ENCODE measurements at regions not wholly inside any gene's neighbourhood (a gene's known extent, or its start where the extent isn't known, plus 50 kb on each side); places are given as distances from the start of the nearest gene placed in this dataset.

DNA sequence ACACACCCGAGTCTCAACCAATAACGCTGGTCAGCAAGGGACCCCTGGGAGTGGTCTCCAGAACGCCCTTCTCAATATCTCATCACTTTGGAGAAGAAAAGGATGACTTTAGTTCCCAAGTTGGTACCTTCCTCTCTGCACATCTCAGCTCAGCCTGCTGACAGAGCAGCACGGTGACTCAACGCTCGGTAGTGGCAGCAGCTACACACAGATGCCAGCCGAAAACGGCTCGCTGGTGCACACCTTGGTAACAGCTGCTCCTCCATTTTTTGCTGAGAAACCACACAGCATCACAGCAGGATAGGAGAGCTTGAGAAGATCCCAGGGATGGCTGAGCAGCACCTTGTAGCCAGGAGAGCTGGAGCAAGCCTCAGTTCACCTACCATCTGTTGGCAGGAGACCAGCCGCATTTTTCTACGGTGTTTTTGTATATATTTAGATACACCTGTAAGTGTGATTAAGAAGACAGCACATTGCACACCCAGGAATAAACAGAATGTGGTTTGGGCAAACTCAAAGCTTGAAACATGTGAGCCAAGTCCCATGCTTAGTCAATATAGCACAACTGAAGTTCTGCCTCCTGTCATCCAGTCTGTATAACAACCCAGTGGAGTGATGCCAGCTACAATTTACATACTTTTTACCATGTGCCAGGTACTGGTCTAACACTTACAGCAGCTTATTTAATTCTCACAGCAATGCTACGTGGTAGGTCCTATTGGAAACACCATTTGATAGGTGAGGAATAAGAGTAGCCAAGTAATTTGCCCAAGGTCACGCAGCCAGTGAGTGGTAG is 83.8 kb upstream of the ERCC4 start:
- H2AFZ ChIP-seq (ENCODE audit: low read depth), result peak overlapping the region; percentile 24
- no peaks in the 10 kb centered on the region for H4K20me1 ChIP-seq (ENCODE audit: insufficient read depth)
- no peak overlapping the region for H3K4me3 ChIP-seq (IDR thresholded peaks at IDR 0.05; ENCODE audit: insufficient read depth, low read depth, low read length)
- H3K9ac ChIP-seq, result peak overlapping the region; percentile 7; the same call in 1 of the 2 replicates
- H3K27ac ChIP-seq, result peak overlapping the region; percentile 63
- H3K79me2 ChIP-seq (ENCODE audit: insufficient read depth, low read depth), result no peaks in the 10 kb centered on the region
- H3K36me3 ChIP-seq (ENCODE audit: insufficient read depth), result no peaks in the 10 kb centered on the region
- TF ChIP-seq, protein P1, sequence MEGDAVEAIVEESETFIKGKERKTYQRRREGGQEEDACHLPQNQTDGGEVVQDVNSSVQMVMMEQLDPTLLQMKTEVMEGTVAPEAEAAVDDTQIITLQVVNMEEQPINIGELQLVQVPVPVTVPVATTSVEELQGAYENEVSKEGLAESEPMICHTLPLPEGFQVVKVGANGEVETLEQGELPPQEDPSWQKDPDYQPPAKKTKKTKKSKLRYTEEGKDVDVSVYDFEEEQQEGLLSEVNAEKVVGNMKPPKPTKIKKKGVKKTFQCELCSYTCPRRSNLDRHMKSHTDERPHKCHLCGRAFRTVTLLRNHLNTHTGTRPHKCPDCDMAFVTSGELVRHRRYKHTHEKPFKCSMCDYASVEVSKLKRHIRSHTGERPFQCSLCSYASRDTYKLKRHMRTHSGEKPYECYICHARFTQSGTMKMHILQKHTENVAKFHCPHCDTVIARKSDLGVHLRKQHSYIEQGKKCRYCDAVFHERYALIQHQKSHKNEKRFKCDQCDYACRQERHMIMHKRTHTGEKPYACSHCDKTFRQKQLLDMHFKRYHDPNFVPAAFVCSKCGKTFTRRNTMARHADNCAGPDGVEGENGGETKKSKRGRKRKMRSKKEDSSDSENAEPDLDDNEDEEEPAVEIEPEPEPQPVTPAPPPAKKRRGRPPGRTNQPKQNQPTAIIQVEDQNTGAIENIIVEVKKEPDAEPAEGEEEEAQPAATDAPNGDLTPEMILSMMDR (conservative IDR thresholded peaks at IDR 0.05; ENCODE audit: low read depth, low read length), result no peak
- H3K27me3 ChIP-seq (ENCODE audit: insufficient read depth, low read depth), result no peaks in the 10 kb centered on the region
- H3K4me2 ChIP-seq, result peak overlapping the region; percentile 73
- peaks cover 64% of the 10 kb centered on the region for H3K4me1 ChIP-seq (ENCODE audit: low read depth, poor library complexity, severe bottlenecking)

DNA sequence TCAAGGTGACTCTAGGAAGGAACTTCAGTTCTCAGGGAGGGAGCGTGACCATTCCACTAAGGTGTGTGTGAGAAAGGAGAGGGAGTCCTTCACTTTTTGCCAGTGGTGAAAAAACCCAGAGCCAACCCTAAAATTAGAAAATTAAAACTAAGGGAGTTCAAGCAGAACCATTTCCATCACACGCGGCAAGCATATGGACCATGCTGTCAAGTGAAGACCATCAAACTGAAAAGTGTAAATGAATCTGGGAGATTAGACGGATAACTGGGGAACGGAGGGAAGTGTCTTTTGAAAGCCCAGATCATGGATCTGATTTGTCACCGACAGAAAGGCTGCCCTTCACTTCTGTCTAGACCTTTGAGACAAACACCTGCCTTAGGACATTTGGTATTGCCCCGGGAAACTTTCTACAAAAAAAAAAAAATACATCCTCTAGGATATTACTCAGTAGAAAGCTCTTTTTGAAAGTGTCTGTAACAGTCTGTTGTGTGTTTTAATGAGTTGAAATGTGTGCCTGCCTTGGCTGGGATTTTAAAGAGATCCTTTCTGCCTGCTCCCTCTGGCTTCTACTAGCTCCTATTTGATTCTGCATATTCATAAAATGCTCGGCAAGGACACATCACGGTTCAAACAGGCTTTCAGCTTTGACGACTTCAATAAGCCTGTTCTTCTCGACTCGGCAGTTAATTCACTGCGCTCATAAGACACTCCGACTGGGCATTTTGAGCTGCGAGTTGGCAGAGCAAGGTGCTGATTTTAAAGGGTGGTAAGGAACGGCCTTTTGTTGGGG is 81.4 kb upstream of the ERCC4 start:
- H3K27ac ChIP-seq, result no peak overlapping the region
- no peaks in the 10 kb centered on the region for H3K27me3 ChIP-seq (ENCODE audit: insufficient read depth, low read depth)
- H3K4me2 ChIP-seq, result no peak overlapping the region
- peaks cover 40% of the 10 kb centered on the region for H3K4me1 ChIP-seq (ENCODE audit: low read depth, poor library complexity, severe bottlenecking)
- no peak overlapping the region for H3K9ac ChIP-seq
- H3K79me2 ChIP-seq (ENCODE audit: insufficient read depth, low read depth), result no peaks in the 10 kb centered on the region
- no peak overlapping the region for H2AFZ ChIP-seq (ENCODE audit: low read depth)
- TF ChIP-seq, protein P1 (conservative IDR thresholded peaks at IDR 0.05; ENCODE audit: low read depth, low read length), result no peak
- no peaks in the 10 kb centered on the region for H4K20me1 ChIP-seq (ENCODE audit: insufficient read depth)
- no peaks in the 10 kb centered on the region for H3K36me3 ChIP-seq (ENCODE audit: insufficient read depth)
- H3K4me3 ChIP-seq (IDR thresholded peaks at IDR 0.05; ENCODE audit: insufficient read depth, low read depth, low read length), result no peak overlapping the region

DNA sequence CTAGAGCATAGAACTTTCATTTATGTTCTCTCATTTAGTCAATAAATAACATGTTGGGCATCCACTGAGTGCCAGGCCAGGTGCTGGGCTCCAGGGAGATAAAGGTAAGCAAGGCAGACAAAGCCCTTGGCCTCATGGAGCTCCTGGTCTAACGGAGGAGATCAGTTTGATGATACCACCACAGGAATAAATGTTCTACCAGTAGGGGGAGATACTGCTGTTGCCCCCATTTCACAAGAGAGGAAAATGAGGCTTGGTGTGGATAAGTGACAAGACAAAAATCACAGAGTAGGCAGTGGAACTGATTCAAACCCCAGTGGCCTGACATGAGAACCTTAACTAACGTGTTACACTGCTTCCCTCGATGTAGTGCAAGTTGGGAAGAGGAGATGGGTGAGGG is 80.4 kb upstream of the ERCC4 start:
- H4K20me1 ChIP-seq (ENCODE audit: insufficient read depth), result no peaks in the 10 kb centered on the region
- H3K36me3 ChIP-seq (ENCODE audit: insufficient read depth), result no peaks in the 10 kb centered on the region
- TF ChIP-seq, protein P1 (conservative IDR thresholded peaks at IDR 0.05; ENCODE audit: low read depth, low read length), result peak; percentile 59; the same call in 1 of the 2 replicates
- H3K27me3 ChIP-seq (ENCODE audit: insufficient read depth, low read depth), result no peaks in the 10 kb centered on the region
- peaks cover 30% of the 10 kb centered on the region for H3K4me1 ChIP-seq (ENCODE audit: low read depth, poor library complexity, severe bottlenecking)
- no peak overlapping the region for H2AFZ ChIP-seq (ENCODE audit: low read depth)
- no peak overlapping the region for H3K9ac ChIP-seq
- no peaks in the 10 kb centered on the region for H3K79me2 ChIP-seq (ENCODE audit: insufficient read depth, low read depth)
- H3K4me3 ChIP-seq (IDR thresholded peaks at IDR 0.05; ENCODE audit: insufficient read depth, low read depth, low read length), result no peak overlapping the region
- no peak overlapping the region for H3K27ac ChIP-seq
- no peak overlapping the region for H3K4me2 ChIP-seq

DNA sequence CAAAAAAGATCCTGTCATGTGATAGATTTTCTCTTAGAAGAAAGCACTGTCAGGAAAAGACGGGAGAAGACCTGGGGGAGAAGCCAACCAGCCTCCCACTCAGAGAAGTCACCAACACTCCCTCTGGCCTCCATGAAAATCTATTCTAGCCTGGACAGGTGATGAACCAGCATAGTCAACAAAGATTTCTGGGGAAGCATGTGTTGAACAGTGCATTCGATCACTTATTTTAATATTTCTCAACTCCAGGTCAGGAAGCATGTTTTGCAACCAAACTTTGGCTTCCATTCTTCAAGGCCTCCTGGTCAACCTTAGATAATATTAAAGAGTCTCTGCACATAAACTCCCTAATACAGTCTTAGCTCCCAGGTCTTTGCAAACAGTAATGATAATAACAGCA is 74.7 kb upstream of the ERCC4 start:
- TF ChIP-seq, protein P1 (conservative IDR thresholded peaks at IDR 0.05; ENCODE audit: low read depth, low read length), result no peak
- Histone ChIP-seq H3K79me2 (ENCODE audit: insufficient read depth, low read depth) (no peaks in the 10 kb centered on the region), H4K20me1 (ENCODE audit: insufficient read depth) (no peaks in the 10 kb centered on the region), H3K4me1 (ENCODE audit: low read depth, poor library complexity, severe bottlenecking) (no peaks in the 10 kb centered on the region), H3K4me3 (IDR thresholded peaks at IDR 0.05; ENCODE audit: insufficient read depth, low read depth, low read length) (no peak overlapping the region), H3K36me3 (ENCODE audit: insufficient read depth) (no peaks in the 10 kb centered on the region), H3K27ac (no peak overlapping the region), H2AFZ (ENCODE audit: low read depth) (no peak overlapping the region), H3K4me2 (no peak overlapping the region), H3K9ac (no peak overlapping the region), H3K27me3 (ENCODE audit: insufficient read depth, low read depth) (no peaks in the 10 kb centered on the region)

Data from KMS-11 (cell line).